IPS-18a (cell line): ENCODE measurements at regions not wholly inside any gene's neighbourhood (a gene's known extent, or its start where the extent isn't known, plus 50 kb on each side); places are given as distances from the start of the nearest gene placed in this dataset.
"Not testable (repeated sequence)": the region's sequence is repeated elsewhere in the genome, so short reads cannot be mapped to it uniquely, and the experiment has no call there.

Experiments used
- H3K27ac ChIP-seq: one replicate; pipeline ENCODE4 v1.5.1; 2013; ENCODE audit warnings: low read length
- H3K27me3 ChIP-seq: one replicate; pipeline ENCODE4 v1.6.1; 2013; ENCODE audit warnings: mild to moderate bottlenecking, low read length; ENCODE audit not compliant: control insufficient read depth, insufficient read depth
- H3K36me3 ChIP-seq: one replicate; pipeline ENCODE4 v1.6.1; 2013; ENCODE audit warnings: low read depth, low read length; ENCODE audit not compliant: control insufficient read depth
- H3K4me1 ChIP-seq: one replicate; pipeline ENCODE4 v1.6.1; 2013; ENCODE audit warnings: low read depth, low read length; ENCODE audit not compliant: control insufficient read depth
- H3K4me3 ChIP-seq: one replicate; pipeline ENCODE4 v1.5.1; 2013; ENCODE audit warnings: low read length
- H3K9ac ChIP-seq: one replicate; pipeline ENCODE4 v1.6.1; 2013; ENCODE audit warnings: mild to moderate bottlenecking, low read length, moderate library complexity
- H3K9me3 ChIP-seq: one replicate; pipeline ENCODE4 v1.6.1; 2013; ENCODE audit warnings: low read depth, low read length; ENCODE audit not compliant: control insufficient read depth

DNA sequence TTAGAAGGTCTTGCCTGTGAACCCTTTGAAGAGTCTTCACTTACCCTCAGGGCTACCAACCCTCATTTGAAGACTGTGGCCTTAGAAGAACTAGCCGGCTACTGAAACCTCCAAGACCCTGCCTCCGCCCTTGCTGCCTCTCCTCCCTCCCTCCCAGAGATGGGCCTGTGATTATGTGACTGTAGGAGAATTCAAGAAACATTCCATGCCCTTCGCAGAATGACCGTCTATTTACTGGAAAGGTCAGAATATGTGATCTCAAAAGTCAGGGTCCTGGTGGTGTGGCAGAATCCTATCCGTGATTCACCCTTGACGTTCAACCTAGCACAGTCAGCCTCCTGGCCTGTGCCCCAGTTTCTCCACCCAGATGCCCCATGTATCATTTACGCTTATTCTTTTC lies 109.6 kb downstream of the CTNND1 start:
- H3K4me1 ChIP-seq: peaks cover 23% of the 10 kb centered on the region
- no peak overlapping the region for H3K4me3 ChIP-seq
- H3K27ac ChIP-seq: no peak overlapping the region
- no peaks in the 10 kb centered on the region for H3K9me3 ChIP-seq
- H3K27me3 ChIP-seq: no peaks in the 10 kb centered on the region
- no peak overlapping the region for H3K9ac ChIP-seq
- no peaks in the 10 kb centered on the region for H3K36me3 ChIP-seq

- Histone ChIP-seq H3K9me3 (no peaks in the 10 kb centered on the region), H3K9ac (no peak overlapping the region), H3K4me1 (peaks cover 15% of the 10 kb centered on the region), H3K36me3 (no peaks in the 10 kb centered on the region), H3K27me3 (no peaks in the 10 kb centered on the region), H3K4me3 (no peak overlapping the region), H3K27ac (no peak overlapping the region)
These were observed 111.8 kb downstream of the CTNND1 start for GRCh38 chr11:57873196-57873911.

DNA sequence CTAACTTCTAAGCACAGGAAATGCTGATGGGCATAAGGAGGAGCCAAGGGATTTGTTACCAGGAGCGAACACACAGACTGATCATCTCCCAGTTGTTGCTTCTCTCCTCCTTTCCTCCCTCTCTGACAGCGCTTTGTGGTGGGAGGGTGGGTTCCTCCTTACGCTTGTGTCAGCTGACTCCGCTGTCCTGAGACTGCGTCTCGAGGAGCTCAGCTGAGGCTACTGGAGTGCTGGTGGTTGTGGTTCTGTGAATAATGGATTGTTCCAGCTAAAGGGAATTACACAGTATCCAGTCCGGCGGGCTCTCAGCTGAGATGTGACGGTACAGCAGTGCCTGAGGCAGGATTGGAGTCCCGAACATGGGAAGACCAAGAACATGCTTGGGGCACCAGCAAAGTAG lies 113.4 kb downstream of the CTNND1 start:
- H3K9ac ChIP-seq: no peak overlapping the region
- no peak overlapping the region for H3K27ac ChIP-seq
- no peaks in the 10 kb centered on the region for H3K36me3 ChIP-seq
- peaks cover 4% of the 10 kb centered on the region for H3K4me1 ChIP-seq
- no peaks in the 10 kb centered on the region for H3K27me3 ChIP-seq
- no peak overlapping the region for H3K4me3 ChIP-seq
- H3K9me3 ChIP-seq: no peaks in the 10 kb centered on the region

DNA sequence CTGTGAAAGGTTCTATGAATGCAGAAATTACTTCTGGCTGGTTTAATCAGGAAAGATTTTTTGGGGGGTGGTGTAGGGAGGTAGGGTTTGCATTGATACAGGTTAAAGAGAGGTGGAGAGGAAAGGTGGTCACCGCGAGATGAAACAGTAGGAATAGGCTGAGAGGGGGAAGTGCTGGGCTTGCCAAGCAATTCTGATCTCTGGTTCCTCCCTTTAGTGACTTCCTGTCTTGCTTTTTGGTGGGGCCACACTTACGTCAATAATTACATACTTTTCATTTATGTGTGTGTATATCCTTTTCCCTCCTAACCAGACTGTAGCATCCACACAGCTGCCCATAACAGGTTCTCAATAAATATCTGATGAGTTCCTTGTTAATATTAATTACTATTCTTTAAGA lies 120.0 kb downstream of the CTNND1 start:
- no peak overlapping the region for H3K9ac ChIP-seq
- no peaks in the 10 kb centered on the region for H3K36me3 ChIP-seq
- no peaks in the 10 kb centered on the region for H3K27me3 ChIP-seq
- no peak overlapping the region for H3K4me3 ChIP-seq
- H3K4me1 ChIP-seq: no peaks in the 10 kb centered on the region
- H3K9me3 ChIP-seq: no peaks in the 10 kb centered on the region
- H3K27ac ChIP-seq: no peak overlapping the region

- Histone ChIP-seq H3K4me3 (no peak overlapping the region), H3K9ac (no peak overlapping the region), H3K4me1 (no peaks in the 10 kb centered on the region), H3K27me3 (no peaks in the 10 kb centered on the region), H3K27ac (no peak overlapping the region), H3K36me3 (no peaks in the 10 kb centered on the region), H3K9me3 (no peaks in the 10 kb centered on the region)
These were observed 122.0 kb downstream of the CTNND1 start for GRCh38 chr11:57883630-57884029.

GRCh38 chr11:57885298-57886050 lies 123.9 kb downstream of the CTNND1 start:
- Histone ChIP-seq H3K27me3 (no peaks in the 10 kb centered on the region), H3K27ac (no peak overlapping the region), H3K9me3 (no peaks in the 10 kb centered on the region), H3K4me3 (no peak overlapping the region), H3K36me3 (no peaks in the 10 kb centered on the region), H3K4me1 (peaks cover 2% of the 10 kb centered on the region), H3K9ac (no peak overlapping the region)

- Histone ChIP-seq H3K9ac (no peak overlapping the region), H3K36me3 (no peaks in the 10 kb centered on the region), H3K9me3 (no peaks in the 10 kb centered on the region), H3K4me1 (peaks cover 4% of the 10 kb centered on the region), H3K4me3 (no peak overlapping the region), H3K27me3 (no peaks in the 10 kb centered on the region), H3K27ac (no peak overlapping the region)
These were observed 126.8 kb downstream of the CTNND1 start for GRCh38 chr11:57888386-57888785.

GRCh38 chr11:57890521-57890920 lies 128.9 kb downstream of the CTNND1 start:
- no peaks in the 10 kb centered on the region for H3K9me3 ChIP-seq
- H3K9ac ChIP-seq: no peak overlapping the region
- no peaks in the 10 kb centered on the region for H3K36me3 ChIP-seq
- no peak overlapping the region for H3K27ac ChIP-seq
- H3K4me3 ChIP-seq: peak overlapping the region; percentile 22
- H3K4me1 ChIP-seq: peaks cover 4% of the 10 kb centered on the region
- H3K27me3 ChIP-seq: no peaks in the 10 kb centered on the region

GRCh38 chr11:57893200-57893599 lies 130.5 kb upstream of the OR9Q1 start:
- H3K4me3 ChIP-seq: not testable (repeated sequence)

GRCh38 chr11:57896361-57897145 lies 127.1 kb upstream of the OR9Q1 start:
- no peaks in the 10 kb centered on the region for H3K9me3 ChIP-seq
- no peaks in the 10 kb centered on the region for H3K36me3 ChIP-seq
- H3K27ac ChIP-seq: no peak overlapping the region
- no peaks in the 10 kb centered on the region for H3K27me3 ChIP-seq
- H3K9ac ChIP-seq: no peak overlapping the region
- H3K4me3 ChIP-seq: no peak overlapping the region
- no peaks in the 10 kb centered on the region for H3K4me1 ChIP-seq

More at GRCh38 chr11:57893200-57893599, 130.5 kb upstream of the OR9Q1 start:
- not testable (repeated sequence) for H3K36me3 ChIP-seq, H3K27ac ChIP-seq, H3K9me3 ChIP-seq, H3K9ac ChIP-seq, H3K27me3 ChIP-seq, H3K4me1 ChIP-seq

- Histone ChIP-seq H3K27me3 (no peaks in the 10 kb centered on the region), H3K9ac (no peak overlapping the region), H3K36me3 (no peaks in the 10 kb centered on the region), H3K9me3 (no peaks in the 10 kb centered on the region), H3K27ac (no peak overlapping the region), H3K4me3 (no peak overlapping the region), H3K4me1 (peaks cover 6% of the 10 kb centered on the region)
These were observed 124.3 kb upstream of the OR9Q1 start for GRCh38 chr11:57899378-57899777.
